AG10803 (cell line): ENCODE measurements at regions not wholly inside any gene's neighbourhood (a gene's known extent, or its start where the extent isn't known, plus 50 kb on each side); places are given as distances from the start of the nearest gene placed in this dataset.
"Not testable (repeated sequence)": the region's sequence is repeated elsewhere in the genome, so short reads cannot be mapped to it uniquely, and the experiment has no call there.

Source experiments
- DNase-seq: peaks from one replicate; pipeline ENCODE4 v3.0.0; 2010; ENCODE audit warnings: low read depth
- H3K4me3 ChIP-seq: 2 replicates; pipeline ENCODE4 v1.5.1; 2011; ENCODE audit warnings: mild to moderate bottlenecking, low read length, control low read depth
- CTCF ChIP-seq: conservative IDR thresholded peaks from 2 replicates; pipeline ENCODE4 v1.5.1; 2011; ENCODE audit warnings: mild to moderate bottlenecking, low read length, control low read depth, inconsistent platforms

- no peak overlapping the region for H3K4me3 ChIP-seq
- TF ChIP-seq CTCF = no peak
- DNase-seq = no peak
Measured at GRCh38 chr15:85281293-85281882, 99.0 kb upstream of the AKAP13 start.

GRCh38 chr15:85282504-85283115 is 97.8 kb upstream of the AKAP13 start:
- no peak for TF ChIP-seq CTCF
- H3K4me3 ChIP-seq = no peak overlapping the region
- DNase-seq = peak; percentile 75

GRCh38 chr15:85283815-85284214 is 96.6 kb upstream of the AKAP13 start:
- not testable (repeated sequence) for DNase-seq, H3K4me3 ChIP-seq

GRCh38 chr15:85284497-85284896 is 95.9 kb upstream of the AKAP13 start:
- no peak for DNase-seq
- no peak for TF ChIP-seq CTCF
- H3K4me3 ChIP-seq = no peak overlapping the region

GRCh38 chr15:85289677-85290365 is 90.6 kb upstream of the AKAP13 start:
- H3K4me3 ChIP-seq = no peak overlapping the region
- peak; percentile 44 for DNase-seq
- TF ChIP-seq CTCF = peak; percentile 69

GRCh38 chr15:85292583-85292982 is 87.8 kb upstream of the AKAP13 start:
- not testable (repeated sequence) for DNase-seq

GRCh38 chr15:85296615-85297402 is 83.6 kb upstream of the AKAP13 start:
- DNase-seq = peak; percentile 65
- peak; percentile 93 for TF ChIP-seq CTCF
- peak overlapping the region; percentile 35; the same call in 1 of the 2 replicates for H3K4me3 ChIP-seq

More at GRCh38 chr15:85292583-85292982, 87.8 kb upstream of the AKAP13 start:
- not testable (repeated sequence) for H3K4me3 ChIP-seq

GRCh38 chr15:85297537-85297936 is 82.9 kb upstream of the AKAP13 start:
- DNase-seq = no peak
- TF ChIP-seq CTCF = no peak
- H3K4me3 ChIP-seq = no peak overlapping the region
